SU-DHL-6 (cell line): ENCODE measurements at regions not wholly inside any gene's neighbourhood (a gene's known extent, or its start where the extent isn't known, plus 50 kb on each side); places are given as distances from the start of the nearest gene placed in this dataset.

ENCODE experiments used
- CTCF ChIP-seq: fragments of 200-600 bp; sonication (generic); IDR thresholded peaks from one replicate; pipeline ENCODE4 v1.5.1; 2017; ENCODE audit warnings: antibody characterized with exemption, mild to moderate bottlenecking, low read length, moderate library complexity; ENCODE audit not compliant: insufficient read depth, poor library complexity, severe bottlenecking
- EZH2phosphoT487 ChIP-seq: fragments of 200-600 bp; sonication (generic), shearing (Covaris generic); conservative IDR thresholded peaks from 2 replicates; pipeline ENCODE4 v1.6.1; 2018; ENCODE audit warnings: mild to moderate bottlenecking, antibody characterized with exemption, low read length, moderate library complexity, mixed read lengths

- TF ChIP-seq EZH2phosphoT487, result no peak
- no peak for TF ChIP-seq CTCF
Measured at GRCh38 chr4:22021106-22021505, 72.5 kb upstream of the KCNIP4 start.
